Mesendoderm (in vitro differentiated cells): ENCODE measurements at regions not wholly inside any gene's neighbourhood (a gene's known extent, or its start where the extent isn't known, plus 50 kb on each side); places are given as distances from the start of the nearest gene placed in this dataset.

Source experiments
- DNase-seq: peaks from one replicate; pipeline ENCODE4 v3.0.0; 2013
- H2AK5ac ChIP-seq: 2 replicates; pipeline ENCODE4 v1.6.1; 2013; ENCODE audit warnings: low read length, inconsistent platforms
- H2BK120ac ChIP-seq: 2 replicates; pipeline ENCODE4 v1.6.1; 2013; ENCODE audit warnings: low read depth, mild to moderate bottlenecking, low read length, moderate library complexity, mixed read lengths
- H2BK15ac ChIP-seq: replicated peaks from 2 replicates; pipeline ENCODE4 v1.6.1; 2013; ENCODE audit warnings: low read depth, mild to moderate bottlenecking, moderate library complexity
- H2BK5ac ChIP-seq: 2 replicates; pipeline ENCODE4 v1.6.1; 2013; ENCODE audit warnings: low read length, inconsistent platforms
- H3K18ac ChIP-seq: 2 replicates; pipeline ENCODE4 v1.6.1; 2013; ENCODE audit warnings: mild to moderate bottlenecking, low read length, mixed read lengths
- H3K23ac ChIP-seq: one replicate; pipeline ENCODE4 v1.6.1; 2013; ENCODE audit warnings: low read length
- H3K27ac ChIP-seq: 2 replicates; pipeline ENCODE4 v1.5.1; 2013; ENCODE audit warnings: low read depth, mild to moderate bottlenecking, inconsistent platforms, low read length, moderate library complexity
- H3K27me3 ChIP-seq: 2 replicates; pipeline ENCODE4 v1.6.1; 2013; ENCODE audit warnings: low read length, control low read depth, mild to moderate bottlenecking, inconsistent platforms; ENCODE audit not compliant: insufficient read depth, poor library complexity
- H3K36me3 ChIP-seq: 2 replicates; pipeline ENCODE4 v1.6.1; 2013; ENCODE audit warnings: low read length, inconsistent platforms; ENCODE audit not compliant: control insufficient read depth, insufficient read depth
- H3K4ac ChIP-seq: one replicate; pipeline ENCODE4 v1.6.1; 2013; ENCODE audit warnings: low read depth, mild to moderate bottlenecking, low read length, moderate library complexity
- H3K4me1 ChIP-seq: 2 replicates; pipeline ENCODE4 v1.6.1; 2013; ENCODE audit warnings: low read depth, low read length, inconsistent platforms; ENCODE audit not compliant: control insufficient read depth
- H3K4me2 ChIP-seq: 2 replicates; pipeline ENCODE4 v1.6.1; 2013; ENCODE audit warnings: low read length
- H3K4me3 ChIP-seq: 2 replicates; pipeline ENCODE4 v1.5.1; 2013; ENCODE audit warnings: mild to moderate bottlenecking, low read length
- H3K56ac ChIP-seq: one replicate; pipeline ENCODE4 v1.6.1; 2013; ENCODE audit warnings: low read length
- H3K79me1 ChIP-seq: 2 replicates; pipeline ENCODE4 v1.6.1; 2013; ENCODE audit warnings: low read length, inconsistent platforms
- H3K79me2 ChIP-seq: 2 replicates; pipeline ENCODE4 v1.6.1; 2013; ENCODE audit warnings: mild to moderate bottlenecking, low read length; ENCODE audit not compliant: control insufficient read depth, insufficient read depth
- H3K9ac ChIP-seq: 2 replicates; pipeline ENCODE4 v1.6.1; 2013; ENCODE audit warnings: low read length, inconsistent platforms
- H4K5ac ChIP-seq: one replicate; pipeline ENCODE4 v1.6.1; 2013; ENCODE audit warnings: low read length
- H4K8ac ChIP-seq: one replicate; pipeline ENCODE4 v1.6.1; 2013; ENCODE audit warnings: low read depth, mild to moderate bottlenecking, control low read depth, low read length, moderate library complexity
- WGBS: extraction: QIAGEN DNeasy Blood & Tissue Kit; methylation state at CpG from one replicate; pipeline ENCODE4 v1.1.7; 2013; ENCODE audit warnings: low lambda C conversion rate, missing lambda C conversion rate; ENCODE audit not compliant: insufficient coverage; ENCODE audit errors: extremely low coverage; 5-methylcytosine and 5-hydroxymethylcytosine counted together

GRCh38 chr3:34298653-34299052, 500.2 kb downstream of the PDCD6IP start:
- Histone ChIP-seq H3K79me1 (no peaks in the 10 kb centered on the region), H4K5ac (no peak overlapping the region), H3K4ac (no peak overlapping the region), H3K4me3 (no peak overlapping the region), H3K56ac (no peak overlapping the region), H3K36me3 (no peaks in the 10 kb centered on the region), H2BK15ac (no peak overlapping the region), H3K9ac (no peak overlapping the region), H3K27ac (no peak overlapping the region), H3K4me2 (no peak overlapping the region), H3K79me2 (no peaks in the 10 kb centered on the region), H3K27me3 (no peaks in the 10 kb centered on the region), H4K8ac (no peak overlapping the region), H2BK5ac (no peak overlapping the region), H2AK5ac (no peak overlapping the region), H3K23ac (no peak overlapping the region), H3K4me1 (peaks cover 3% of the 10 kb centered on the region), H2BK120ac (no peak overlapping the region), H3K18ac (no peak overlapping the region)
- no peak for DNase-seq
- no CpG with 5 or more reads among the region's 2 CpGs for WGBS

- Histone ChIP-seq H2BK5ac (no peak overlapping the region), H3K23ac (no peak overlapping the region), H3K27me3 (no peaks in the 10 kb centered on the region), H3K18ac (no peak overlapping the region), H4K5ac (no peak overlapping the region), H3K79me2 (no peaks in the 10 kb centered on the region), H3K9ac (no peak overlapping the region), H3K27ac (no peak overlapping the region), H3K4me3 (no peak overlapping the region), H2BK15ac (no peak overlapping the region), H2AK5ac (no peak overlapping the region), H3K4ac (no peak overlapping the region), H3K36me3 (no peaks in the 10 kb centered on the region), H4K8ac (no peak overlapping the region), H2BK120ac (no peak overlapping the region), H3K79me1 (no peaks in the 10 kb centered on the region), H3K56ac (no peak overlapping the region), H3K4me1 (peaks cover 3% of the 10 kb centered on the region), H3K4me2 (no peak overlapping the region)
- no peak for DNase-seq
- no CpG with 5 or more reads among the region's 3 CpGs for WGBS
Observed at GRCh38 chr3:34300621-34301020, 502.2 kb downstream of the PDCD6IP start.

GRCh38 chr3:34301313-34301712, 502.9 kb downstream of the PDCD6IP start:
- Histone ChIP-seq H3K18ac (no peak overlapping the region), H3K4ac (no peak overlapping the region), H3K4me2 (no peak overlapping the region), H3K56ac (no peak overlapping the region), H3K79me1 (no peaks in the 10 kb centered on the region), H4K8ac (no peak overlapping the region), H2AK5ac (no peak overlapping the region), H3K79me2 (no peaks in the 10 kb centered on the region), H4K5ac (no peak overlapping the region), H2BK15ac (no peak overlapping the region), H3K4me1 (peaks cover 3% of the 10 kb centered on the region), H3K9ac (no peak overlapping the region), H3K23ac (no peak overlapping the region), H3K36me3 (no peaks in the 10 kb centered on the region), H3K4me3 (no peak overlapping the region), H3K27ac (no peak overlapping the region), H2BK120ac (no peak overlapping the region), H2BK5ac (no peak overlapping the region), H3K27me3 (no peaks in the 10 kb centered on the region)
- DNase-seq = no peak
- no CpG with 5 or more reads among the region's 2 CpGs for WGBS

GRCh38 chr3:34305266-34305665, 506.8 kb downstream of the PDCD6IP start:
- no peak overlapping the region for H3K27ac ChIP-seq
- no peak overlapping the region for H4K8ac ChIP-seq
- no peak overlapping the region for H2BK120ac ChIP-seq
- no CpG with 5 or more reads among the region's 6 CpGs for WGBS
- H3K79me2 ChIP-seq = no peaks in the 10 kb centered on the region
- no peak overlapping the region for H4K5ac ChIP-seq
- H3K4me2 ChIP-seq = no peak overlapping the region
- H3K4ac ChIP-seq = no peak overlapping the region
- peaks cover 3% of the 10 kb centered on the region for H3K4me1 ChIP-seq
- H2BK5ac ChIP-seq = no peak overlapping the region
- no peak overlapping the region for H3K18ac ChIP-seq
- H3K36me3 ChIP-seq = no peaks in the 10 kb centered on the region
- no peaks in the 10 kb centered on the region for H3K79me1 ChIP-seq
- H2AK5ac ChIP-seq = no peak overlapping the region
- no peak overlapping the region for H3K4me3 ChIP-seq
- peak; percentile 53 for DNase-seq
- H3K56ac ChIP-seq = no peak overlapping the region
- H3K9ac ChIP-seq = no peak overlapping the region
- no peak overlapping the region for H3K23ac ChIP-seq
- H3K27me3 ChIP-seq = no peaks in the 10 kb centered on the region
- no peak overlapping the region for H2BK15ac ChIP-seq

GRCh38 chr3:34312684-34313083, 514.3 kb downstream of the PDCD6IP start:
- no peak overlapping the region for H3K18ac ChIP-seq
- no peak overlapping the region for H3K4me2 ChIP-seq
- H3K4me1 ChIP-seq = no peaks in the 10 kb centered on the region
- no peak overlapping the region for H3K9ac ChIP-seq
- H2AK5ac ChIP-seq = no peak overlapping the region
- no peak overlapping the region for H4K8ac ChIP-seq
- no peak overlapping the region for H3K27ac ChIP-seq
- no peak overlapping the region for H3K4ac ChIP-seq
- no peak overlapping the region for H2BK5ac ChIP-seq
- no peak overlapping the region for H3K23ac ChIP-seq
- H2BK120ac ChIP-seq = no peak overlapping the region
- no CpG with 5 or more reads among the region's 5 CpGs for WGBS
- H3K36me3 ChIP-seq = no peaks in the 10 kb centered on the region
- H2BK15ac ChIP-seq = no peak overlapping the region
- H4K5ac ChIP-seq = no peak overlapping the region
- H3K27me3 ChIP-seq = no peaks in the 10 kb centered on the region
- H3K79me1 ChIP-seq = no peaks in the 10 kb centered on the region
- no peak overlapping the region for H3K4me3 ChIP-seq
- peak; percentile 82 for DNase-seq
- H3K56ac ChIP-seq = no peak overlapping the region
- no peaks in the 10 kb centered on the region for H3K79me2 ChIP-seq

- no peak overlapping the region for H3K18ac ChIP-seq
- no CpG with 5 or more reads among the region's 4 CpGs for WGBS
- DNase-seq = no peak
Observed at GRCh38 chr3:34319881-34320280, 521.5 kb downstream of the PDCD6IP start.

More at GRCh38 chr3:34319881-34320280, 521.5 kb downstream of the PDCD6IP start:
- H3K9ac ChIP-seq = no peak overlapping the region
- no peaks in the 10 kb centered on the region for H3K79me2 ChIP-seq
- H2BK5ac ChIP-seq = no peak overlapping the region
- H3K4me1 ChIP-seq = no peaks in the 10 kb centered on the region
- H3K36me3 ChIP-seq = no peaks in the 10 kb centered on the region
- no peak overlapping the region for H2BK120ac ChIP-seq
- H3K4me2 ChIP-seq = no peak overlapping the region
- H4K8ac ChIP-seq = no peak overlapping the region
- no peak overlapping the region for H3K56ac ChIP-seq
- no peak overlapping the region for H3K27ac ChIP-seq
- no peak overlapping the region for H2AK5ac ChIP-seq
- H3K4me3 ChIP-seq = no peak overlapping the region
- no peak overlapping the region for H3K4ac ChIP-seq
- H2BK15ac ChIP-seq = no peak overlapping the region
- H3K27me3 ChIP-seq = no peaks in the 10 kb centered on the region
- no peaks in the 10 kb centered on the region for H3K79me1 ChIP-seq
- H3K23ac ChIP-seq = no peak overlapping the region
- no peak overlapping the region for H4K5ac ChIP-seq
